ENCODE measurements at regions not wholly inside any gene's neighbourhood (a gene's known extent, or its start where the extent isn't known, plus 50 kb on each side); places are given as distances from the start of the nearest gene placed in this dataset.

- H3K4me1 ChIP-seq = peaks cover 18% of the 10 kb centered on the region
- TF ChIP-seq CTCF (IDR thresholded peaks at IDR 0.05) = no peak
- no peak for TF ChIP-seq POLR2AphosphoS5 (IDR thresholded peaks at IDR 0.05; ENCODE audit: insufficient read depth in 1 of 2, low read depth in 1 of 2)
- no peak for TF ChIP-seq POLR2A (IDR thresholded peaks at IDR 0.05)
- intact Hi-C loops (cut with DNase I) = no loop called here
- no peaks in the 10 kb centered on the region for H3K9me3 ChIP-seq
- no peaks in the 10 kb centered on the region for H3K36me3 ChIP-seq
- H3K27me3 ChIP-seq = no peaks in the 10 kb centered on the region
- H3K27ac ChIP-seq = no peak overlapping the region
- no peak overlapping the region for H3K4me3 ChIP-seq
- no peak for DNase-seq (ENCODE audit: extremely low spot score in 2 of 2)
Measured at GRCh38 chr10:6759961-6760360, 179.9 kb upstream of the PRKCQ start.

DNA sequence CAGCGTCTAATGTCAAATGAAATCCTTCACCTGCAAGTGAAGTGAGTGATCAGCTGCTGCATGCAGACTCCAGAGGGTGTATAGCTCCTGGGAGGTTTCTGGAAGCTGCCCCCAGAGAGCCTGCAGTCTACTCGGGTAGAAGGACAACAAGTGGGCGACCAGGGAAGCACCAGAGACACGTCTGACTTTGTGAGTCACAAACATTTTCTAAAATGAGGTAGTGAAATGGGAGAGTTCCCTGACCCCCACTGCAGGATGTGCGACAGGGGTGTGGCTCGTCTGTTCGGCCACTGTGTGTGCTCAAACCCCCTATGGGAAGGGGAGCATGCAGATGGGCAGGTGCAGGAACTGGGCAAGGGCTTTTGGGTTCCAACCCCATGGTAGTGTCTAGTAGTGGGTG is 177.1 kb upstream of the PRKCQ start:
- Histone ChIP-seq H3K4me3 (no peak overlapping the region), H3K36me3 (no peaks in the 10 kb centered on the region), H3K27ac (peak overlapping the region; percentile 36), H3K9me3 (no peaks in the 10 kb centered on the region), H3K4me1 (peaks cover 18% of the 10 kb centered on the region), H3K27me3 (no peaks in the 10 kb centered on the region)
- TF ChIP-seq POLR2A (IDR thresholded peaks at IDR 0.05) = no peak
- TF ChIP-seq CTCF (IDR thresholded peaks at IDR 0.05) = no peak
- TF ChIP-seq POLR2AphosphoS5 (IDR thresholded peaks at IDR 0.05; ENCODE audit: insufficient read depth in 1 of 2, low read depth in 1 of 2) = no peak
- intact Hi-C loops (cut with DNase I) = no loop called here
- no peak for DNase-seq (ENCODE audit: extremely low spot score in 2 of 2)

- Histone ChIP-seq H3K27me3 (no peaks in the 10 kb centered on the region), H3K27ac (peak overlapping the region; percentile 63), H3K4me3 (no peak overlapping the region), H3K4me1 (peaks cover 18% of the 10 kb centered on the region), H3K36me3 (no peaks in the 10 kb centered on the region), H3K9me3 (no peaks in the 10 kb centered on the region)
- TF ChIP-seq CTCF (IDR thresholded peaks at IDR 0.05) (no peak), POLR2A (IDR thresholded peaks at IDR 0.05) (no peak), POLR2AphosphoS5 (IDR thresholded peaks at IDR 0.05; ENCODE audit: insufficient read depth in 1 of 2, low read depth in 1 of 2) (no peak)
- DNase-seq (ENCODE audit: extremely low spot score in 2 of 2) = no peak
- intact Hi-C loops (cut with DNase I) = no loop called here
Measured at GRCh38 chr10:6756716-6757115, 176.6 kb upstream of the PRKCQ start.

- DNase-seq (ENCODE audit: extremely low spot score in 2 of 2) = no peak
- Histone ChIP-seq H3K27me3 (no peaks in the 10 kb centered on the region), H3K9me3 (no peaks in the 10 kb centered on the region), H3K4me3 (no peak overlapping the region), H3K27ac (peak overlapping the region; percentile 63), H3K36me3 (no peaks in the 10 kb centered on the region), H3K4me1 (peaks cover 18% of the 10 kb centered on the region)
- intact Hi-C loops (cut with DNase I) = no loop called here
- TF ChIP-seq POLR2A (IDR thresholded peaks at IDR 0.05) (no peak), POLR2AphosphoS5 (IDR thresholded peaks at IDR 0.05; ENCODE audit: insufficient read depth in 1 of 2, low read depth in 1 of 2) (peak in 1 of 2 donors; percentile 22)
Measured at GRCh38 chr10:6755781-6756460, 175.8 kb upstream of the PRKCQ start.

DNA sequence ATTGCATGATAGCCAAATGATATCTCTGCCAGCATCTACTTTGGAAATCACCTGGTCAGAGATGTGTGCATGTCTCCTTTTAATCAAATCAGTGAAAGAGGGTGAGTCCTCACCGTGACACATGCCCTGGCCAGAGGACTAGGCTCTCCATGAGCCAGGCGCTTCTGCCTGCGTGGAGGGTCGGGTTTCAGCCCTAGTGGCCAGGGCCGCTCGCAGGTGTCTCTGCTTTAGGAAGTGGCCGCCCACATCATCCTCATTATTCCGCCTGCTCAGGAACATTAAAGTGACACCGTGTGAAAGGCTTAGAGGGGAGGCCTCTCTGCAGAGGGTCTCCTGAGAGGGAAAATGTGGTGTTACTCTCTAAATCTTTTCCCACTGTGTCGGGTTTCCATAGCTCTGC is 173.6 kb upstream of the PRKCQ start:
- H3K27me3 ChIP-seq = no peaks in the 10 kb centered on the region
- H3K27ac ChIP-seq = no peak overlapping the region
- intact Hi-C loops (cut with DNase I) = no loop called here
- peaks cover 18% of the 10 kb centered on the region for H3K4me1 ChIP-seq
- no peaks in the 10 kb centered on the region for H3K36me3 ChIP-seq
- no peaks in the 10 kb centered on the region for H3K9me3 ChIP-seq
- DNase-seq (ENCODE audit: extremely low spot score in 2 of 2) = no peak
- H3K4me3 ChIP-seq = no peak overlapping the region
- TF ChIP-seq POLR2A (IDR thresholded peaks at IDR 0.05) (no peak), POLR2AphosphoS5 (IDR thresholded peaks at IDR 0.05; ENCODE audit: insufficient read depth in 1 of 2, low read depth in 1 of 2) (no peak), CTCF (IDR thresholded peaks at IDR 0.05) (no peak)

All from vagina (tissue), 2 donors.